ENCODE measurements at regions not wholly inside any gene's neighbourhood (a gene's known extent, or its start where the extent isn't known, plus 50 kb on each side); places are given as distances from the start of the nearest gene placed in this dataset.
"Not testable (repeated sequence)": the region's sequence is repeated elsewhere in the genome, so short reads cannot be mapped to it uniquely, and the experiment has no call there.

DNA sequence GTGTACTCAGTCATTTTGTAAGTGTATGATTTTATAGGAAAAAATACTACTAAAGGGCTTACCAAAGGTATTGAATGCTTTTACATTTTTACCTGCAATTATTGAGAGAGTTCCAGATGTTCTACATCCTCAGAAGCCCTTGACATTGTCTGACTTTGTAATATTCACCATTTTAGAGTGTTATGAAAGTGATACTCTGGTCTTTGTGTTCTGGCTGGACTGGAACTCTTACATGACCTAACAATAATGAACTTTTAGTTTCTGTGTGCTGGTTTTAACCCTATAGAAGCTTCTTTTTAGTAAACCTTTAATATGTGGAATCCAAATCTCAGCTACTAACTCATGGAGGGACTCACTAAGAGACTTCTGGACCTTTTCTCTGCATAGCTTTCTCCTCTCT lies 478.8 kb upstream of the SPANXN1 start:
- H3K9me2 ChIP-seq (replicated peaks; ENCODE audit: low read length) = no peaks in the 10 kb centered on the region
- CTCF ChIA-PET = no interaction called here
- TF ChIP-seq EZH2phosphoT487 (IDR thresholded peaks at IDR 0.05; ENCODE audit: borderline replicate concordance, low read length) (no peak), EZH2 (IDR thresholded peaks at IDR 0.05; ENCODE audit: low read length, unreplicated experiment) (no peak)
- TF ChIP-seq, protein P1, sequence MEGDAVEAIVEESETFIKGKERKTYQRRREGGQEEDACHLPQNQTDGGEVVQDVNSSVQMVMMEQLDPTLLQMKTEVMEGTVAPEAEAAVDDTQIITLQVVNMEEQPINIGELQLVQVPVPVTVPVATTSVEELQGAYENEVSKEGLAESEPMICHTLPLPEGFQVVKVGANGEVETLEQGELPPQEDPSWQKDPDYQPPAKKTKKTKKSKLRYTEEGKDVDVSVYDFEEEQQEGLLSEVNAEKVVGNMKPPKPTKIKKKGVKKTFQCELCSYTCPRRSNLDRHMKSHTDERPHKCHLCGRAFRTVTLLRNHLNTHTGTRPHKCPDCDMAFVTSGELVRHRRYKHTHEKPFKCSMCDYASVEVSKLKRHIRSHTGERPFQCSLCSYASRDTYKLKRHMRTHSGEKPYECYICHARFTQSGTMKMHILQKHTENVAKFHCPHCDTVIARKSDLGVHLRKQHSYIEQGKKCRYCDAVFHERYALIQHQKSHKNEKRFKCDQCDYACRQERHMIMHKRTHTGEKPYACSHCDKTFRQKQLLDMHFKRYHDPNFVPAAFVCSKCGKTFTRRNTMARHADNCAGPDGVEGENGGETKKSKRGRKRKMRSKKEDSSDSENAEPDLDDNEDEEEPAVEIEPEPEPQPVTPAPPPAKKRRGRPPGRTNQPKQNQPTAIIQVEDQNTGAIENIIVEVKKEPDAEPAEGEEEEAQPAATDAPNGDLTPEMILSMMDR (conservative IDR thresholded peaks at IDR 0.05; ENCODE audit: low read depth, low read length) = no peak
- H3K9me3 ChIP-seq (ENCODE audit: low read length) = no peaks in the 10 kb centered on the region
- ATAC-seq = no peak
- BruUV-seq (replicated peaks) = no TSS peak
- no peaks in the 10 kb centered on the region for H3K4me1 ChIP-seq (ENCODE audit: insufficient read depth, low read length)
- no peak for DNase-seq
- no peak overlapping the region for H3K4me3 ChIP-seq (ENCODE audit: low read length)
- H4K20me1 ChIP-seq (ENCODE audit: low read length) = no peaks in the 10 kb centered on the region
- H3K27ac ChIP-seq (ENCODE audit: low read length) = no peak overlapping the region
- no peak overlapping the region for H3K9ac ChIP-seq (ENCODE audit: low read length)
- intact Hi-C loops (cut with micrococcal nuclease) = no loop called here
- H2AFZ ChIP-seq (ENCODE audit: low read length) = no peak overlapping the region
- H3K4me2 ChIP-seq (ENCODE audit: low read length) = no peak overlapping the region
- POLR2A ChIA-PET (ENCODE audit: unreplicated experiment) = no interaction called here
- no peaks in the 10 kb centered on the region for H3K36me3 ChIP-seq (ENCODE audit: low read depth, low read length)
- no peaks in the 10 kb centered on the region for H3F3A ChIP-seq (ENCODE audit: low read length, unreplicated experiment)
- H3K79me2 ChIP-seq (ENCODE audit: low read length) = no peaks in the 10 kb centered on the region
- H3K27me3 ChIP-seq (ENCODE audit: low read length) = no peaks in the 10 kb centered on the region

DNA sequence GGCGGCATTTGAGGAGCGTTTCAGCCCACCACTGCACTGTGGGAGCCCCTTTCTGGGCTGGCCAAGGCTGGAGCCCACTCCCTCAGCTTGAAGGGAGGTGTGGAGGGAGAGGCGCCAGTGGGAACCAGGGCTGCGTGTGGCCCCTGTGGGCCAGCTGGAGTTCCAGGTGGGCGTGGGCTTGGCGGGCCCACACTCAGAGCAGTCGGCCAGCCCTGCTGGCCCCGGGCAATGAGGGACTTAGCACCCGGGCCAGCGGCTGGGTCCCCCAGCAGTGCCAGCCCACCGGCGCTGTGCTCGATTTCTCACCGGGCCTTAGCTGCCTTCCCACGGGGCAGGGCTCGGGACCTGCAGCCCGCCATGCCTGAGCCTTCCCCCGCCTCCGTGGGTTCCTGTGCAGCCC lies 463.8 kb upstream of the SPANXN1 start:
- ATAC-seq; H3F3A ChIP-seq (ENCODE audit: low read length, unreplicated experiment); H3K27ac ChIP-seq (ENCODE audit: low read length); intact Hi-C loops (cut with micrococcal nuclease); CTCF ChIA-PET; H3K9ac ChIP-seq (ENCODE audit: low read length); H3K27me3 ChIP-seq (ENCODE audit: low read length); H3K9me2 ChIP-seq (replicated peaks; ENCODE audit: low read length); H3K4me2 ChIP-seq (ENCODE audit: low read length); POLR2A ChIA-PET (ENCODE audit: unreplicated experiment); DNase-seq; H4K20me1 ChIP-seq (ENCODE audit: low read length); H2AFZ ChIP-seq (ENCODE audit: low read length); H3K4me1 ChIP-seq (ENCODE audit: insufficient read depth, low read length); H3K9me3 ChIP-seq (ENCODE audit: low read length); H3K4me3 ChIP-seq (ENCODE audit: low read length); H3K79me2 ChIP-seq (ENCODE audit: low read length); H3K36me3 ChIP-seq (ENCODE audit: low read depth, low read length); BruUV-seq (replicated peaks): not testable (repeated sequence)

DNA sequence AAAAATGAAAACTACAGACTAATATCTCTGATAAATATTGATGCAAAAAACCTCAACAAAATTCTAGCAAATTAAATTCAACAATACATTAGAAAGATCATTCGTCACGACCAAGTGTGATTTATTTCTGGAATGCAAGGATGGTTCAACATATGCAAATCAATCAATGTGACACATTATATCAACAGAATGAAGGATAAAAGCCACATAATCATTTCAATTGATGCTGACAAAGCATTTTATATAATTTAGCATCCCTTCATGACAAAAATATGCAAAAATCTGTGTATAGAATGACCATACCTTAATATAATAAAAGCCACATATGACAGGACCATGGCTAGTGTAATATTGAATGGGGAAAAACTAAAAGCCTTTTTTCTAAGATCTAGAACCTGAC lies 457.2 kb upstream of the SPANXN1 start:
- Histone ChIP-seq H3K9me2 (replicated peaks; ENCODE audit: low read length) (no peaks in the 10 kb centered on the region), H4K20me1 (ENCODE audit: low read length) (no peaks in the 10 kb centered on the region), H3F3A (ENCODE audit: low read length, unreplicated experiment) (no peaks in the 10 kb centered on the region), H3K4me1 (ENCODE audit: insufficient read depth, low read length) (no peaks in the 10 kb centered on the region), H3K79me2 (ENCODE audit: low read length) (no peaks in the 10 kb centered on the region), H2AFZ (ENCODE audit: low read length) (no peak overlapping the region), H3K27me3 (ENCODE audit: low read length) (no peaks in the 10 kb centered on the region), H3K4me3 (ENCODE audit: low read length) (no peak overlapping the region), H3K4me2 (ENCODE audit: low read length) (no peak overlapping the region), H3K36me3 (ENCODE audit: low read depth, low read length) (0 out of 2 replicates have a peak, but pooled peaks cover 4% of the 10 kb centered on the region), H3K27ac (ENCODE audit: low read length) (no peak overlapping the region), H3K9me3 (ENCODE audit: low read length) (no peaks in the 10 kb centered on the region), H3K9ac (ENCODE audit: low read length) (no peak overlapping the region)
- POLR2A ChIA-PET (ENCODE audit: unreplicated experiment) = no interaction called here
- ATAC-seq (no peak), DNase-seq (no peak)
- no TSS peak for BruUV-seq (replicated peaks)
- TF ChIP-seq EZH2phosphoT487 (IDR thresholded peaks at IDR 0.05; ENCODE audit: borderline replicate concordance, low read length) (no peak), EZH2 (IDR thresholded peaks at IDR 0.05; ENCODE audit: low read length, unreplicated experiment) (no peak)
- TF ChIP-seq, protein P1 (conservative IDR thresholded peaks at IDR 0.05; ENCODE audit: low read depth, low read length) = no peak
- intact Hi-C loops (cut with micrococcal nuclease) = no loop called here
- CTCF ChIA-PET = no interaction called here

Measured in PC-3 (cell line).